ENCODE measurements at regions not wholly inside any gene's neighbourhood (a gene's known extent, or its start where the extent isn't known, plus 50 kb on each side); places are given as distances from the start of the nearest gene placed in this dataset.

DNA sequence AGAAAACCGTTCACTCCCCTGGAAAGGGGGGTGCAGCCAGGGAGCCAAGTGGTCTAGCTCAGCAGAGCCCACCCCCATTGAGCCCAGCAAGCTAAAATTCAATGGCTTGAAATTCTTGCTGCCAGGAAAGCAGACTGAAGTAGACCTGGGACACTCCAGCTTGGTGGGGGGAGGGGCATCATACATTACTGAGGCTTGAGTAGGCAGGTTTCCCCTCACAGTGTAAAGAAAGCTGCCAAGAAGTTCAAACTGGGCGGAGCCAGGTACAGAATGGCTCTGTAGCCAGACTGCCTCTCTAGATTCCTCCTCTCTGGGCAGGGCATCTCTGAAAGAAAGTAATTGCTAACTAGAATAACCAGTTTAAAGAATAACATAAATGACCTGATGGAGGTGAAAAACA is 372.3 kb upstream of the F9 start (continued):
- TF ChIP-seq, protein P1, sequence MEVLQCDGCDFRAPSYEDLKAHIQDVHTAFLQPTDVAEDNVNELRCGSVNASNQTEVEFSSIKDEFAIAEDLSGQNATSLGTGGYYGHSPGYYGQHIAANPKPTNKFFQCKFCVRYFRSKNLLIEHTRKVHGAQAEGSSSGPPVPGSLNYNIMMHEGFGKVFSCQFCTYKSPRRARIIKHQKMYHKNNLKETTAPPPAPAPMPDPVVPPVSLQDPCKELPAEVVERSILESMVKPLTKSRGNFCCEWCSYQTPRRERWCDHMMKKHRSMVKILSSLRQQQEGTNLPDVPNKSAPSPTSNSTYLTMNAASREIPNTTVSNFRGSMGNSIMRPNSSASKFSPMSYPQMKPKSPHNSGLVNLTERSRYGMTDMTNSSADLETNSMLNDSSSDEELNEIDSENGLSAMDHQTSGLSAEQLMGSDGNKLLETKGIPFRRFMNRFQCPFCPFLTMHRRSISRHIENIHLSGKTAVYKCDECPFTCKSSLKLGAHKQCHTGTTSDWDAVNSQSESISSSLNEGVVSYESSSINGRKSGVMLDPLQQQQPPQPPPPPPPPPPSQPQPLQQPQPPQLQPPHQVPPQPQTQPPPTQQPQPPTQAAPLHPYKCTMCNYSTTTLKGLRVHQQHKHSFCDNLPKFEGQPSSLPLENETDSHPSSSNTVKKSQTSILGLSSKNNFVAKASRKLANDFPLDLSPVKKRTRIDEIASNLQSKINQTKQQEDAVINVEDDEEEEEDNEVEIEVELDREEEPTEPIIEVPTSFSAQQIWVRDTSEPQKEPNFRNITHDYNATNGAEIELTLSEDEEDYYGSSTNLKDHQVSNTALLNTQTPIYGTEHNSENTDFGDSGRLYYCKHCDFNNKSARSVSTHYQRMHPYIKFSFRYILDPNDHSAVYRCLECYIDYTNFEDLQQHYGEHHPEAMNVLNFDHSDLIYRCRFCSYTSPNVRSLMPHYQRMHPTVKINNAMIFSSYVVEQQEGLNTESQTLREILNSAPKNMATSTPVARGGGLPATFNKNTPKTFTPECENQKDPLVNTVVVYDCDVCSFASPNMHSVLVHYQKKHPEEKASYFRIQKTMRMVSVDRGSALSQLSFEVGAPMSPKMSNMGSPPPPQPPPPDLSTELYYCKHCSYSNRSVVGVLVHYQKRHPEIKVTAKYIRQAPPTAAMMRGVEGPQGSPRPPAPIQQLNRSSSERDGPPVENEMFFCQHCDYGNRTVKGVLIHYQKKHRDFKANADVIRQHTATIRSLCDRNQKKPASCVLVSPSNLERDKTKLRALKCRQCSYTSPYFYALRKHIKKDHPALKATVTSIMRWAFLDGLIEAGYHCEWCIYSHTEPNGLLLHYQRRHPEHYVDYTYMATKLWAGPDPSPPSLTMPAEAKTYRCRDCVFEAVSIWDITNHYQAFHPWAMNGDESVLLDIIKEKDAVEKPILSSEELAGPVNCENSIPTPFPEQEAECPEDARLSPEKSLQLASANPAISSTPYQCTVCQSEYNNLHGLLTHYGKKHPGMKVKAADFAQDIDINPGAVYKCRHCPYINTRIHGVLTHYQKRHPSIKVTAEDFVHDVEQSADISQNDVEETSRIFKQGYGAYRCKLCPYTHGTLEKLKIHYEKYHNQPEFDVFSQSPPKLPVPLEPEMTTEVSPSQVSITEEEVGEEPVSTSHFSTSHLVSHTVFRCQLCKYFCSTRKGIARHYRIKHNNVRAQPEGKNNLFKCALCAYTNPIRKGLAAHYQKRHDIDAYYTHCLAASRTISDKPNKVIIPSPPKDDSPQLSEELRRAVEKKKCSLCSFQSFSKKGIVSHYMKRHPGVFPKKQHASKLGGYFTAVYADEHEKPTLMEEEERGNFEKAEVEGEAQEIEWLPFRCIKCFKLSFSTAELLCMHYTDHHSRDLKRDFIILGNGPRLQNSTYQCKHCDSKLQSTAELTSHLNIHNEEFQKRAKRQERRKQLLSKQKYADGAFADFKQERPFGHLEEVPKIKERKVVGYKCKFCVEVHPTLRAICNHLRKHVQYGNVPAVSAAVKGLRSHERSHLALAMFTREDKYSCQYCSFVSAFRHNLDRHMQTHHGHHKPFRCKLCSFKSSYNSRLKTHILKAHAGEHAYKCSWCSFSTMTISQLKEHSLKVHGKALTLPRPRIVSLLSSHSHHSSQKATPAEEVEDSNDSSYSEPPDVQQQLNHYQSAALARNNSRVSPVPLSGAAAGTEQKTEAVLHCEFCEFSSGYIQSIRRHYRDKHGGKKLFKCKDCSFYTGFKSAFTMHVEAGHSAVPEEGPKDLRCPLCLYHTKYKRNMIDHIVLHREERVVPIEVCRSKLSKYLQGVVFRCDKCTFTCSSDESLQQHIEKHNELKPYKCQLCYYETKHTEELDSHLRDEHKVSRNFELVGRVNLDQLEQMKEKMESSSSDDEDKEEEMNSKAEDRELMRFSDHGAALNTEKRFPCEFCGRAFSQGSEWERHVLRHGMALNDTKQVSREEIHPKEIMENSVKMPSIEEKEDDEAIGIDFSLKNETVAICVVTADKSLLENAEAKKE (CRISPR knock-in tag; IDR thresholded peaks at IDR 0.05) = no peak
- TF ChIP-seq, protein P2, sequence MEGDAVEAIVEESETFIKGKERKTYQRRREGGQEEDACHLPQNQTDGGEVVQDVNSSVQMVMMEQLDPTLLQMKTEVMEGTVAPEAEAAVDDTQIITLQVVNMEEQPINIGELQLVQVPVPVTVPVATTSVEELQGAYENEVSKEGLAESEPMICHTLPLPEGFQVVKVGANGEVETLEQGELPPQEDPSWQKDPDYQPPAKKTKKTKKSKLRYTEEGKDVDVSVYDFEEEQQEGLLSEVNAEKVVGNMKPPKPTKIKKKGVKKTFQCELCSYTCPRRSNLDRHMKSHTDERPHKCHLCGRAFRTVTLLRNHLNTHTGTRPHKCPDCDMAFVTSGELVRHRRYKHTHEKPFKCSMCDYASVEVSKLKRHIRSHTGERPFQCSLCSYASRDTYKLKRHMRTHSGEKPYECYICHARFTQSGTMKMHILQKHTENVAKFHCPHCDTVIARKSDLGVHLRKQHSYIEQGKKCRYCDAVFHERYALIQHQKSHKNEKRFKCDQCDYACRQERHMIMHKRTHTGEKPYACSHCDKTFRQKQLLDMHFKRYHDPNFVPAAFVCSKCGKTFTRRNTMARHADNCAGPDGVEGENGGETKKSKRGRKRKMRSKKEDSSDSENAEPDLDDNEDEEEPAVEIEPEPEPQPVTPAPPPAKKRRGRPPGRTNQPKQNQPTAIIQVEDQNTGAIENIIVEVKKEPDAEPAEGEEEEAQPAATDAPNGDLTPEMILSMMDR (conservative IDR thresholded peaks at IDR 0.05; ENCODE audit: low read depth in 2 of 2) = no peak
- TF ChIP-seq JUNB (IDR thresholded peaks at IDR 0.05; ENCODE audit: unreplicated experiment) = no peak
- no peak for TF ChIP-seq POLR2AphosphoS5 (IDR thresholded peaks at IDR 0.05; ENCODE audit: low read depth)

DNA sequence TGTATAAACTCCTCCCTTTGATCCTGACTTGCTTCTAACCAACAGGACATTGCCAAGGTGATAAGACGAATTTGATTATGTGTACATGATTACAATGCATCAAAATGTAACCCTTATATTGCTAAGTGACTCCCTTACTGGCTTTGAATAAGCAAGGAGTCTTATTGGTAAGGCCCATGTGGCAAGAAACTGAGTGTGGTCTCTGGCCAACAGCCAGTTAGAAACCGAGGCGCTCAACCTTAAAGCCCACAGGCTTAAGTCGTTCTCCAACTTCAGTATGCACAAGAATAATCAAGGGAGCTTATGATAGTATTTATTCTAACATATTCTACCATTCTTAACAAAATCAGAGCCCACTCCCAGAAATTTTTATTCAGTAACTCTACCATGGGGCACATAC is 374.2 kb upstream of the F9 start:
- H3F3A ChIP-seq (replicated peaks; ENCODE audit: low read depth) = no peaks in the 10 kb centered on the region
- H3K9me2 ChIP-seq (ENCODE audit: insufficient read depth) = no peaks in the 10 kb centered on the region
- no peaks in the 10 kb centered on the region for H3K27me3 ChIP-seq (ENCODE audit: insufficient read depth)
- H3K4me1 ChIP-seq (ENCODE audit: insufficient read depth) = peaks cover 5% of the 10 kb centered on the region
- Mint-ChIP-seq H3K4me1 (peaks cover 14% of the 10 kb centered on the region), H3K4me3 (no peak overlapping the region), H3K27ac (no peak overlapping the region), H3K27me3 (ENCODE audit: insufficient read depth, low read depth, poor library complexity) (peaks cover 8% of the 10 kb centered on the region), H3K9me3 (peaks cover 9% of the 10 kb centered on the region; the same call in 2 of the 3 replicates), H3K36me3 (ENCODE audit: low read depth) (peaks cover 6% of the 10 kb centered on the region; the same call in 1 of the 3 replicates)
- H3K79me2 ChIP-seq (replicated peaks; ENCODE audit: insufficient read depth) = no peaks in the 10 kb centered on the region
- H3K4me2 ChIP-seq = no peak overlapping the region
- H3K4me3 ChIP-seq = no peak overlapping the region
- H4K20me1 ChIP-seq (replicated peaks; ENCODE audit: insufficient read depth) = no peaks in the 10 kb centered on the region
- ATAC-seq = no peak
- no peak for DNase-seq (ENCODE audit: low spot score)
- H3K27ac ChIP-seq (ENCODE audit: low read depth) = no peak overlapping the region
- no peak overlapping the region for H2AFZ ChIP-seq
- H3K36me3 ChIP-seq (ENCODE audit: insufficient read depth) = no peaks in the 10 kb centered on the region
- TF ChIP-seq CREB1 (CRISPR knock-in tag; IDR thresholded peaks at IDR 0.05; ENCODE audit: low read depth) = no peak
- TF ChIP-seq, protein P3, sequence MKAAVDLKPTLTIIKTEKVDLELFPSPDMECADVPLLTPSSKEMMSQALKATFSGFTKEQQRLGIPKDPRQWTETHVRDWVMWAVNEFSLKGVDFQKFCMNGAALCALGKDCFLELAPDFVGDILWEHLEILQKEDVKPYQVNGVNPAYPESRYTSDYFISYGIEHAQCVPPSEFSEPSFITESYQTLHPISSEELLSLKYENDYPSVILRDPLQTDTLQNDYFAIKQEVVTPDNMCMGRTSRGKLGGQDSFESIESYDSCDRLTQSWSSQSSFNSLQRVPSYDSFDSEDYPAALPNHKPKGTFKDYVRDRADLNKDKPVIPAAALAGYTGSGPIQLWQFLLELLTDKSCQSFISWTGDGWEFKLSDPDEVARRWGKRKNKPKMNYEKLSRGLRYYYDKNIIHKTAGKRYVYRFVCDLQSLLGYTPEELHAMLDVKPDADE (IDR thresholded peaks at IDR 0.05) = no peak
- TF ChIP-seq STAT1 (IDR thresholded peaks at IDR 0.05; ENCODE audit: unreplicated experiment) = no peak
- no peak for TF ChIP-seq EZH2phosphoT487 (IDR thresholded peaks at IDR 0.05; ENCODE audit: unreplicated experiment)
- no peak for TF ChIP-seq ZNF114 (CRISPR knock-in tag; IDR thresholded peaks at IDR 0.05)
- TF ChIP-seq ZNF331 (CRISPR knock-in tag; IDR thresholded peaks at IDR 0.05; ENCODE audit: low read depth) = no peak
- TF ChIP-seq, protein P4, sequence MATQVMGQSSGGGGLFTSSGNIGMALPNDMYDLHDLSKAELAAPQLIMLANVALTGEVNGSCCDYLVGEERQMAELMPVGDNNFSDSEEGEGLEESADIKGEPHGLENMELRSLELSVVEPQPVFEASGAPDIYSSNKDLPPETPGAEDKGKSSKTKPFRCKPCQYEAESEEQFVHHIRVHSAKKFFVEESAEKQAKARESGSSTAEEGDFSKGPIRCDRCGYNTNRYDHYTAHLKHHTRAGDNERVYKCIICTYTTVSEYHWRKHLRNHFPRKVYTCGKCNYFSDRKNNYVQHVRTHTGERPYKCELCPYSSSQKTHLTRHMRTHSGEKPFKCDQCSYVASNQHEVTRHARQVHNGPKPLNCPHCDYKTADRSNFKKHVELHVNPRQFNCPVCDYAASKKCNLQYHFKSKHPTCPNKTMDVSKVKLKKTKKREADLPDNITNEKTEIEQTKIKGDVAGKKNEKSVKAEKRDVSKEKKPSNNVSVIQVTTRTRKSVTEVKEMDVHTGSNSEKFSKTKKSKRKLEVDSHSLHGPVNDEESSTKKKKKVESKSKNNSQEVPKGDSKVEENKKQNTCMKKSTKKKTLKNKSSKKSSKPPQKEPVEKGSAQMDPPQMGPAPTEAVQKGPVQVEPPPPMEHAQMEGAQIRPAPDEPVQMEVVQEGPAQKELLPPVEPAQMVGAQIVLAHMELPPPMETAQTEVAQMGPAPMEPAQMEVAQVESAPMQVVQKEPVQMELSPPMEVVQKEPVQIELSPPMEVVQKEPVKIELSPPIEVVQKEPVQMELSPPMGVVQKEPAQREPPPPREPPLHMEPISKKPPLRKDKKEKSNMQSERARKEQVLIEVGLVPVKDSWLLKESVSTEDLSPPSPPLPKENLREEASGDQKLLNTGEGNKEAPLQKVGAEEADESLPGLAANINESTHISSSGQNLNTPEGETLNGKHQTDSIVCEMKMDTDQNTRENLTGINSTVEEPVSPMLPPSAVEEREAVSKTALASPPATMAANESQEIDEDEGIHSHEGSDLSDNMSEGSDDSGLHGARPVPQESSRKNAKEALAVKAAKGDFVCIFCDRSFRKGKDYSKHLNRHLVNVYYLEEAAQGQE (IDR thresholded peaks at IDR 0.05; ENCODE audit: unreplicated experiment) = no peak
- no peak for TF ChIP-seq POLR2AphosphoS5 (IDR thresholded peaks at IDR 0.05; ENCODE audit: low read depth)
- TF ChIP-seq NANOG (IDR thresholded peaks at IDR 0.05; ENCODE audit: borderline replicate concordance) = no peak
